ENCODE measurements at regions not wholly inside any gene's neighbourhood (a gene's known extent, or its start where the extent isn't known, plus 50 kb on each side); places are given as distances from the start of the nearest gene placed in this dataset.
A peak's percentile ranks its signal among the peaks of the same experiment; 100 is the strongest.

- DNase-seq (ENCODE audit: low read depth, low spot score) = no peak
- no peak for TF ChIP-seq CTCF (IDR thresholded peaks at IDR 0.05; ENCODE audit: low read depth, low read length)
- in situ Hi-C loops (cut with HindIII; ENCODE audit: low sequenced_read_pairs) = no loop called here
- no peak overlapping the region for H3K4me3 ChIP-seq (ENCODE audit: low read depth, low read length)
These were observed 169.7 kb upstream of the IRX3 start for GRCh38 chr16:54456291-54456690.

GRCh38 chr16:54455030-54455725, 168.6 kb upstream of the IRX3 start:
- H3K4me3 ChIP-seq (ENCODE audit: low read depth, low read length) = no peak overlapping the region
- in situ Hi-C loops (cut with HindIII; ENCODE audit: low sequenced_read_pairs) = no loop called here
- DNase-seq (ENCODE audit: low read depth, low spot score) = no peak
- TF ChIP-seq CTCF (IDR thresholded peaks at IDR 0.05; ENCODE audit: low read depth, low read length) = no peak

- no peak for DNase-seq (ENCODE audit: low read depth, low spot score)
- H3K4me3 ChIP-seq (ENCODE audit: low read depth, low read length) = no peak overlapping the region
- no peak for TF ChIP-seq CTCF (IDR thresholded peaks at IDR 0.05; ENCODE audit: low read depth, low read length)
- in situ Hi-C loops (cut with HindIII; ENCODE audit: low sequenced_read_pairs) = no loop called here
These were observed 168.0 kb upstream of the IRX3 start for GRCh38 chr16:54454616-54455015.

GRCh38 chr16:54453871-54454270, 167.3 kb upstream of the IRX3 start:
- no peak for TF ChIP-seq CTCF (IDR thresholded peaks at IDR 0.05; ENCODE audit: low read depth, low read length)
- no peak overlapping the region for H3K4me3 ChIP-seq (ENCODE audit: low read depth, low read length)
- no peak for DNase-seq (ENCODE audit: low read depth, low spot score)
- in situ Hi-C loops (cut with HindIII; ENCODE audit: low sequenced_read_pairs) = no loop called here

- in situ Hi-C loops (cut with HindIII; ENCODE audit: low sequenced_read_pairs) = no loop called here
- TF ChIP-seq CTCF (IDR thresholded peaks at IDR 0.05; ENCODE audit: low read depth, low read length) = no peak
- H3K4me3 ChIP-seq (ENCODE audit: low read depth, low read length) = no peak overlapping the region
- peak; percentile 88 for DNase-seq (ENCODE audit: low read depth, low spot score)
These were observed 161.2 kb upstream of the IRX3 start for GRCh38 chr16:54447576-54448440.

- in situ Hi-C loops (cut with HindIII; ENCODE audit: low sequenced_read_pairs) = no loop called here
- TF ChIP-seq CTCF (IDR thresholded peaks at IDR 0.05; ENCODE audit: low read depth, low read length) = no peak
- DNase-seq (ENCODE audit: low read depth, low spot score) = peak; percentile 92
- no peak overlapping the region for H3K4me3 ChIP-seq (ENCODE audit: low read depth, low read length)
These were observed 160.1 kb upstream of the IRX3 start for GRCh38 chr16:54446639-54447038.

Measured in astrocyte of the spinal cord (primary cell).